Prostate gland (tissue), 2 donors: ENCODE measurements at regions not wholly inside any gene's neighbourhood (a gene's known extent, or its start where the extent isn't known, plus 50 kb on each side); places are given as distances from the start of the nearest gene placed in this dataset.

Experiments used
- POLR2A ChIP-seq: fragments of 450-650 bp; IDR thresholded peaks from one replicate; pipeline ENCODE4 v1.6.1; 2016; ENCODE audit warnings: antibody characterized with exemption, mild to moderate bottlenecking
- POLR2AphosphoS5 ChIP-seq: sonication (generic); formaldehyde crosslinking; IDR thresholded peaks from one replicate; pipeline ENCODE4 v1.6.1; 2017; ENCODE audit warnings: antibody characterized with exemption
- TF ChIP-seq, protein P1 (sequence below), 4 experiments: fragments of 200-600 bp in 2 of 4; fragments of 450-650 bp in 2 of 4; sonication (generic) in 2 of 4; IDR thresholded peaks; 1 replicate in 3 of 4; 2 replicates in 1 of 4; pipeline ENCODE4 v1.5.1; 2016 to 2019; ENCODE audit warnings: antibody characterized with exemption in 4 of 4, mild to moderate bottlenecking in 2 of 4, moderate library complexity in 2 of 4

- TF ChIP-seq, protein P1, sequence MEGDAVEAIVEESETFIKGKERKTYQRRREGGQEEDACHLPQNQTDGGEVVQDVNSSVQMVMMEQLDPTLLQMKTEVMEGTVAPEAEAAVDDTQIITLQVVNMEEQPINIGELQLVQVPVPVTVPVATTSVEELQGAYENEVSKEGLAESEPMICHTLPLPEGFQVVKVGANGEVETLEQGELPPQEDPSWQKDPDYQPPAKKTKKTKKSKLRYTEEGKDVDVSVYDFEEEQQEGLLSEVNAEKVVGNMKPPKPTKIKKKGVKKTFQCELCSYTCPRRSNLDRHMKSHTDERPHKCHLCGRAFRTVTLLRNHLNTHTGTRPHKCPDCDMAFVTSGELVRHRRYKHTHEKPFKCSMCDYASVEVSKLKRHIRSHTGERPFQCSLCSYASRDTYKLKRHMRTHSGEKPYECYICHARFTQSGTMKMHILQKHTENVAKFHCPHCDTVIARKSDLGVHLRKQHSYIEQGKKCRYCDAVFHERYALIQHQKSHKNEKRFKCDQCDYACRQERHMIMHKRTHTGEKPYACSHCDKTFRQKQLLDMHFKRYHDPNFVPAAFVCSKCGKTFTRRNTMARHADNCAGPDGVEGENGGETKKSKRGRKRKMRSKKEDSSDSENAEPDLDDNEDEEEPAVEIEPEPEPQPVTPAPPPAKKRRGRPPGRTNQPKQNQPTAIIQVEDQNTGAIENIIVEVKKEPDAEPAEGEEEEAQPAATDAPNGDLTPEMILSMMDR (IDR thresholded peaks at IDR 0.05), result no peak
- TF ChIP-seq POLR2A, result no peak
- no peak for TF ChIP-seq POLR2AphosphoS5
Observed at GRCh38 chrX:20361081-20361889, 94.6 kb upstream of the RPS6KA3 start.
